ENCODE measurements at regions not wholly inside any gene's neighbourhood (a gene's known extent, or its start where the extent isn't known, plus 50 kb on each side); places are given as distances from the start of the nearest gene placed in this dataset.

DNA sequence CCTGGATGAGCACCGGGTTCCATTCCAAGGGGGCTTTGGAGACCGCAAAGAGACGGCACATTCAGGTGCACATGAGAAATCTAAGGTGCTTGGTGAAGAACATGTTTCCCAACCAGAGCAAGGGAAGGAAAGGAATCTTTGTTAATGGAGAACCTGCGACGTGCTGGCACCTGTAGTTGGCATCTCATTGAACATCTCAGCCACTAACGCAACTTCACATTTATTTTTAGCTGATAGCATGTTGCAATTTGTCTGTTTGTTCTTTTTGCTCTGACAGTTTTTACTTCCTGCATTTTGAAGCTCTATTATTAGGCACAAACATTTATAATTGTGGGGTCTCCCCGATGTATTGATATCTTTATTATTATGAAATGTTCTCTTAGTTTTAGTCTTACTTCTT is 316.7 kb downstream of the TCERG1L start:
- no peak for DNase-seq

GRCh38 chr10:130997267-130998045 is 314.1 kb downstream of the TCERG1L start:
- DNase-seq = no peak

GRCh38 chr10:130998046-130998435 is 313.5 kb downstream of the TCERG1L start:
- no peak for DNase-seq

DNA sequence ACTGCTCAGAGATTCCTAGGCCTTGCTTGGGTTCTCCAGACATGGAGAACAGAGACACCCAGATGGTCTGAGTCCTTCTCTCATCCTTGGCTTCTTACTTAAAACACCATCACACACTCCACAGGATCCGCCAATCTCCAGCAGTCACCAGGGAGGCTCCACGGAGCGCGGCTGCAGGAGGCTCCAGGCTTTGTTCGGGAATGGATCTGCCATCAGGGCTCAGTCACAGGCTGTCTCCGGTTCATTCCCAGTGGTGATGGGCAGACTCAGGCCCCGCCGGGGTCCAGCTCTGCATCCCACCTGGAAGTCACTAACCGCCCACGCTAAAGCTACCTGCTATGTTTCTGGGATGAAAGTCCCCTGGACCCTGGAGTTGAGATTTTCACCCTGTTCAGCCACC is 312.9 kb downstream of the TCERG1L start:
- DNase-seq = no peak

GRCh38 chr10:130999376-131000202 is 311.9 kb downstream of the TCERG1L start:
- DNase-seq = no peak

DNA sequence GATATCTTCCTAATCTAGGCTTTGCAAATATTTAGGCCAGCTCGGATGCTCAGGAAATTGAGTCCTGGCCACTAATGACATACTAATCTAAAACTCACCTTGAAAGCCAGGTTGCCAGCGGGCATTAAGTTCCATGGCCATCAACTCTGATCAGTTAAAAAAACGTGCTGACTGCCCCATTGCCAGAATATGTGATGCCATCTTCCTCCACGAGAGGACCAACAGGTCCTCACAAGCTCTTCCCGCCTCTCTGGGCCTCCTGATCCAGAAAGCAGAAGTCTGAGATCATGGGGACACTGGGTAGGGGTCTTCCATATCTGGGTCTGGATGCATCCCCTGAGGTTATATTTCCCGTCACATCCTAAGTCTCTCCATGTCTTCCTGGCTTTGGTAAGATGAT is 311.3 kb downstream of the TCERG1L start:
- no peak for DNase-seq

- DNase-seq = no peak
These were observed 310.8 kb downstream of the TCERG1L start for GRCh38 chr10:131000743-131001142.

DNA sequence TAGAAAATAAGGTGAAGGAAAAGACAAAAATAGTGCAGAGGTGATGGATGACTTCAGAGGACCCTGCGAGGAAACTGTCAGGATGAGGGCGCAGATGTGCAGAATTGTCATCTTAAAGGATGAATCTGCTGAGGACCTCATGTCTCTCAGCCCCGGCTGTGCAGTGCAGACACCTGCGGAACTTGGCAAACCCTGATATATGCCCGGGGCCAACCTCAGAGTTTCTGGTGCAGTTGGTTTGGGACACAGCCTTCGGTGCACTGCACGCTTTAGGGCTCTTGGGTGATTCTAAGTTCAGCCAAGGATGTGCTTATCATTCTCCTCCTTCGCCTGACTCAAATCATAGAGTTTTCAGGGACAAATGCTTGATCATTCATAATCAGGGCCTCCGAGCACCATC is 310.1 kb downstream of the TCERG1L start:
- DNase-seq = no peak

DNA sequence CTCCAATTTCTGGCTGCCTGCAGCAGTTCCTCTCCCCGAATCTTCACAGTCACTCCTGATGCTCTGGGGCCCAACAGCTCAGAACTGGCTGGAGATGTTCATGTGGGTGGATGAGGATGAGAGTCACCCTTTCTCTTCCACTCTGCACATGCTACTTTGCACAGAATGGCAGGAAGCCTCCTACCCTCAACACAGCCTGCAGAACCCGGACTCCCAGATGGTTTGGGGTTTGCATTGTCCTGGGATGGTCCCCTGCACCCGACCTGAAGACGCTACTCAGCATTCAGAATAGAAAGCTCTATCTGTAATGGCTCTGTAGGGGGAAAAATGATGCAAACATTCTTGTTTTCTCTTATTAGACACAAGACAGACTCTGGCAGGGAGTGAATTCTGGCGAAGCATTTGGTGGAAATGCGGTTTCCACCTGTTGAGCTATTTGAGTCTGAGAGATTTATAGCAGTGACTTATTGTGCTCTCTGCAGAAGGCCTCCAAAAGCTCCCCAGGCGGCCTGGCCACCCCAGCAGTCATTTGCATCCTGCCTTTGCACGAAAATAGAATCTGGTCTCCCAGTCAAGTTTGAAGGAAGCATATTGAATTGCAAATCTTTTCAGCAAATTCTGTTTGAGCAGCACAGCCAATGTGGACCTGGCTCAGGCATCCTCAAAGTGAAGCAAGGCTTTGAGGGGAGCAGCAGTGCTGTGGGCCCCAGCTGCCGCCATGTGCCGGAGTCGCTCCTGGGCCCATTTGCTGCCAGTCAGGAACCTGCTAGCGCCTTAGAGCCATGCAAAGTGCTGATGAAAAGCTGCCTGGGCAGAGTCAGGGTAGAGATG is 309.3 kb downstream of the TCERG1L start:
- DNase-seq = no peak

GRCh38 chr10:131003455-131003854 is 308.1 kb downstream of the TCERG1L start:
- DNase-seq = no peak

DNA sequence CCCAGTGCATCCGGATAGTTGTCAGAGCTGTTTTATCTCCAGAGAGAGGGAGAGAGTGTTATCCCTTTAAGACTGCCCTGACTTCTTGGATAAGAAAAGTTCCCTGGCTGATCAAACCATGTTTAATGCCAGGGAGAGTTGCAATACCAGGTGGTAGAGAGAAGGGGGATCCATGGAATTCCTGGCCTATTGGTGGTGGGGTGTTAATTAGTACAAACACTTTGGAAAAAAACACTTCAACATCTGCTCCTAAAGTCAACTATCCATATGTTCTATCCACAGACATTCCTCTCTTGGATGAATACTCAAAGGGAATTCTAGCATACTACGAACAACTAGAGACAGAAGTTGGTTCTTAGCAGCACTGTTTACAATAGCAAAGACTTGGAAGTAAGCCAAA is 307.2 kb downstream of the TCERG1L start:
- DNase-seq = no peak

DNA sequence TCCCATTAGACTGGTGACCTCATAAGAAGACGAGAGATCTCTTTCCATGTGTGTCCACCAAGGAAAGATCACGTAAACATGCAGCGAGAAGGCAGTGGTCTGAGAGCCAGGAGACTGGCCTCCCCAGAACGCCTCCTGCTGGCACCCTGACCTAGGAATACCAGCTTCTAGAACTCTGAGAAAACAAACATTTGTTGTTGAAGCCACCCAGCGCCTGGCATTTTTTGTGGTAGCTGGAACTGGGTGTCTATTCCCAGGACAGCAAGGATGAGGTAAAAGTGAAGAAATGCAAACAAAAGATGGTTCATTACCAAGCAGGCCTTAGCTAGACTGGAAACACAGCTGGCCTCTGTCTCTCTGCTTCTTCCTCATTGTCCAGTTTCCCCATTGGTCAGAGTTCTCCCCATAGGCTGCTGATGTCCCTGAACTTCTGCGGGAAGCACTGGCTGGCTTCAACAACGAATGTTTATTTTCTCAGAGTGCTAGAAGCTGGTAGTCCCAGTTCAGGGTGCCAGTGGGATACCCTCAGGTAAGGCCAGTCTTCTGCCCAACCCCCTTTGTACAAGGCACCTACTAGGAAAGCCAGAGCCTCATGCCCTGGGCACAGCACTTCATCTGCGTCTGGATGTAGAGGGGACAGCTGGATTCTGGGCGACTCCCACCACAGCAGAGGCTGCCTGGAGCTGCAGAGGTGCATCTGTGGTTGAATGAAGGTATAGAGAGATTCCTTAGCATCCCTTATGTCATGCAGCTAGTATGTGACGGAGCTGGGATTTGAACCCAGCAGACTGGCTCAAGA is 304.9 kb downstream of the TCERG1L start:
- no peak for DNase-seq

DNA sequence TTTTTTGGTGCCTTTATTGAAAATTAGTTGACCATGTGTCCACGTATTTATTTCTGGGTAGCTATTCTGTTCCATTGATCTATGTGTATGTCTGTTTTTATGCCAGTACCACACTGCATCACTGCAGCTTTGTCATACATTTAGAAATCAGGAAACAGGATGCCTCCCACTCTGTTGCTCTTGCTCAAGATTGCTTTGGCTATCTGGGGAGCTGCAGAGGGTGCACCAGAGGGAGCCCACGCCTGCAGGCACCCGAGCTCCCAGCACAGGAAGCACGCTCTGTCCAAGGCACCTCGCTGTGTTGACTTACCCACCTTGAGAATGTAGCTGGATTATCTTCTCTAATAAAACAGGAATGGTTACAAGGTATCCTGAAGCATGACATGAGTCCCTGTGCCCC is 301.7 kb downstream of the TCERG1L start:
- no peak for DNase-seq

GRCh38 chr10:131010965-131011575 is 300.5 kb downstream of the TCERG1L start:
- no peak for DNase-seq

GRCh38 chr10:131011936-131012640 is 299.4 kb downstream of the TCERG1L start:
- no peak for DNase-seq

- DNase-seq = no peak
These were observed 298.9 kb downstream of the TCERG1L start for GRCh38 chr10:131012641-131012985.

DNA sequence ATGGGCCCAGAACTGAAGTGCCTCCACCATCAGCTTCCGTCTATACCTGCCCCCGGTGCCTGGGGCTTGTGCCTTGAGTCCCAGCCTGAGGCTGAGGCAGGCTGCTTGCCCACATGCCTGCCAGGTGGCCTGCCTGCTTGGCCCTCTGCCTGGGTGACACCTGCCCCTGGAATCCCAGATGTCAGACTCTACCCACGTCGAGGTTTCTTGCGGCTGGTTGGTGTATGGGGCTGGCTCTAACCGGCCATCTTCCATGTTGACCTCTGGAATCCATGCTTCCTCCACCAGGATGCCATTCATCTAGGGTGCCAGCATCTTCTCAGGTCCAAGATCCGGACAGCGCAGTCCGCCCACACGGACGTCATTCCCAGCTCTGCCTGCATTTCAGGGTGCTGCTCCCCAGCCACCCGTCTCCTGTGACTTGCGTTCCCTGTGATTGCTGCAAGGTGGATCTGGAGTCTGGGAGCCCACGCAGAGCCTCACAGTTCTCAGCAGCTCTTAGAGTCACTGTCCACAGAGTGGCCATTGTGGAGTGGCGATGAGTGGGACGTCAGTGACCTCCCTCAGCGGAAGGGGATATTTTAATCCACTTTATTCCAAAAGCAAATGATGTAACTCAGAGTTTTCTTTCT is 298.1 kb downstream of the TCERG1L start:
- no peak for DNase-seq

DNA sequence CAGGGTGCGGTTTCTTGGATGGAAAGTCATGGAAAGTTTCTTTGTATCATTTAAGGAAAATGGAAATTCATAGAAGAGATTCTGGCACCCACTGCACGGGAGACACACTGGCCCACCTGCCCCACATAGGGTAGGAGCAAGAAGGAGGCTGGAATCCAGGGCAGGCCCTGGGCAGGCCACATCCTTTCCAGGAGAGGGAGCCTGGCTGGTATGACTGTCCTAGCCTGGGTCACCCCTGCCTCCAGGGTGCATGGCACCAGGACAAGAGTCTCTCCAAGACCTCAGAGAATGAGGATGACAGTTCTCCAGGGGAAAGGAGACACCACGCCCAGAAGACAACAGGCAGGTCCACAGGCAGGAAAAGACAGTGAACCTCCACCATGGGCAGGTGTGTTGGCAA is 297.2 kb downstream of the TCERG1L start:
- DNase-seq = no peak

- no peak for DNase-seq
These were observed 296.2 kb downstream of the TCERG1L start for GRCh38 chr10:131015271-131015670.

GRCh38 chr10:131016556-131016955 is 295.0 kb downstream of the TCERG1L start:
- DNase-seq = no peak

Measured in CD4-positive, alpha-beta T cell treated with Interleukin-4 for 4 hours (primary cell).